Medulla oblongata (tissue), 1 donor: ENCODE measurements at regions not wholly inside any gene's neighbourhood (a gene's known extent, or its start where the extent isn't known, plus 50 kb on each side); places are given as distances from the start of the nearest gene placed in this dataset.

ENCODE experiments used
- DNase-seq: peaks from one replicate; pipeline ENCODE4 v3.0.0-alpha.2; 2015; ENCODE audit errors: extremely low spot score

- DNase-seq: no peak
These were observed 209.1 kb downstream of the DACT1 start for GRCh38 chr14:58846682-58847465.

- no peak for DNase-seq
These were observed 210.6 kb downstream of the DACT1 start for GRCh38 chr14:58848365-58848764.

GRCh38 chr14:58849601-58850000 is 211.8 kb downstream of the DACT1 start:
- DNase-seq: no peak

GRCh38 chr14:58850011-58850410 is 212.2 kb downstream of the DACT1 start:
- no peak for DNase-seq

- no peak for DNase-seq
These were observed 223.8 kb downstream of the DACT1 start for GRCh38 chr14:58861586-58861985.

- no peak for DNase-seq
These were observed 224.8 kb downstream of the DACT1 start for GRCh38 chr14:58862416-58863160.

GRCh38 chr14:58863661-58864345 is 226.0 kb downstream of the DACT1 start:
- DNase-seq: no peak

GRCh38 chr14:58864751-58865513 is 227.2 kb downstream of the DACT1 start:
- DNase-seq: no peak

- DNase-seq: no peak
These were observed 227.9 kb downstream of the DACT1 start for GRCh38 chr14:58865514-58866281.

GRCh38 chr14:58866391-58866790 is 228.6 kb downstream of the DACT1 start:
- no peak for DNase-seq

GRCh38 chr14:58870961-58871360 is 233.2 kb downstream of the DACT1 start:
- no peak for DNase-seq

GRCh38 chr14:58871573-58871972 is 233.8 kb downstream of the DACT1 start:
- no peak for DNase-seq

- no peak for DNase-seq
These were observed 234.3 kb downstream of the DACT1 start for GRCh38 chr14:58872061-58872460.

- no peak for DNase-seq
These were observed 235.6 kb downstream of the DACT1 start for GRCh38 chr14:58873228-58873953.

GRCh38 chr14:58875613-58876012 is 237.9 kb downstream of the DACT1 start:
- DNase-seq: no peak

GRCh38 chr14:58876608-58877007 is 238.8 kb downstream of the DACT1 start:
- DNase-seq: no peak

- no peak for DNase-seq
These were observed 240.8 kb downstream of the DACT1 start for GRCh38 chr14:58878439-58879139.

GRCh38 chr14:58881433-58881832 is 243.7 kb downstream of the DACT1 start:
- DNase-seq: no peak

GRCh38 chr14:58882577-58883018 is 244.8 kb downstream of the DACT1 start:
- no peak for DNase-seq

GRCh38 chr14:58884442-58884841 is 246.7 kb downstream of the DACT1 start:
- no peak for DNase-seq
